ENCODE measurements at regions not wholly inside any gene's neighbourhood (a gene's known extent, or its start where the extent isn't known, plus 50 kb on each side); places are given as distances from the start of the nearest gene placed in this dataset.

DNA sequence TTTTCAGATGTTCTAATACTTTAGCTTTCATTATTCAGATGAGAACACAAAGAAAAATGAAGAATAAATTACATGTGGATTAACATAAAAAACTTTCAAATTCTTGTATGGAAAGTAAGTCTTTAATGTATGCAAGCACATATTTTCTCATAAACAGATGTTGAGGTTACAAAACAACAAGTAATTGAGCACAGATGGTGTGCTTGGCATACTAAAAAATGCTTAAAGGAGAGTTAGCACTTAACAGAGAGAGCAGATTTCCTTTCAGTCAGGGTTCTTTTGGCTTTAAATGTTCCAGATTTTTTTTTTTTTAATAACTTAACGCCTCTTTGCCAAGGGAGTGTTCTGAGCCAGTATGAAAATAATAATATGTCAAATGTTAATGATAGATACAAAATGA lies 96.0 kb downstream of the RASSF9 start:
- TF ChIP-seq EZH2phosphoT487 (IDR thresholded peaks at IDR 0.05; ENCODE audit: insufficient read depth, low read depth), result no peak
- TF ChIP-seq EZH2 (IDR thresholded peaks at IDR 0.05; ENCODE audit: insufficient read depth, poor library complexity, severe bottlenecking), result no peak

All from GM23248 (cell line).